A673 (cell line): ENCODE measurements at regions not wholly inside any gene's neighbourhood (a gene's known extent, or its start where the extent isn't known, plus 50 kb on each side); places are given as distances from the start of the nearest gene placed in this dataset.

ENCODE experiments used
- BruUV-seq: library from RNA; stranded (reverse); fragments of 400-500 nt; replicated peaks from 2 replicates; lab custom pipeline; 2021; lab: Mats Ljungman, UMichigan
- CTCF ChIA-PET: fragments of 300-600 bp; sonication (Branson Sonifier 250); formaldehyde crosslinking; loops from one replicate; lab custom pipeline; 2022; ENCODE audit warnings: antibody characterized with exemption; lab: Charles Lee
- POLR2A ChIA-PET: fragments of 300-600 bp; sonication (Branson Sonifier 250); formaldehyde crosslinking; loops from one replicate; lab custom pipeline; 2022; ENCODE audit warnings: antibody characterized with exemption; ENCODE audit not compliant: low non-redundant PET; lab: Charles Lee
- DNase-seq: peaks from one replicate; pipeline ENCODE4 v3.0.0-alpha.2; 2015; ENCODE audit warnings: low spot score
- H3K27ac ChIP-seq: fragments of 200-600 bp; sonication (generic); 2 replicates; pipeline ENCODE4 v1.5.1; 2016; ENCODE audit warnings: mixed run types, low read depth, mild to moderate bottlenecking, mixed read lengths, antibody characterized with exemption, low read length; ENCODE audit not compliant: poor library complexity, severe bottlenecking
- H3K27me3 ChIP-seq: fragments of 200-600 bp; sonication (generic); replicated peaks from 2 replicates; pipeline ENCODE4 v1.6.1; 2017; ENCODE audit warnings: mixed run types, low read depth, mild to moderate bottlenecking, mixed read lengths, antibody characterized with exemption, low read length; ENCODE audit not compliant: insufficient read depth, poor library complexity
- H3K36me3 ChIP-seq: fragments of 200-600 bp; sonication (generic); 2 replicates; pipeline ENCODE4 v1.6.1; 2016; ENCODE audit warnings: mixed run types, mild to moderate bottlenecking, mixed read lengths, antibody characterized with exemption, low read length; ENCODE audit not compliant: insufficient read depth, poor library complexity, severe bottlenecking
- H3K4me1 ChIP-seq: fragments of 200-600 bp; sonication (generic); 2 replicates; pipeline ENCODE4 v1.6.1; 2017; ENCODE audit warnings: mixed run types, mild to moderate bottlenecking, mixed read lengths, antibody characterized with exemption, low read length; ENCODE audit not compliant: insufficient read depth, poor library complexity, severe bottlenecking
- H3K4me3 ChIP-seq: fragments of 200-600 bp; sonication (generic); 2 replicates; pipeline ENCODE4 v1.5.1; 2016; ENCODE audit warnings: low read depth, mixed run types, mild to moderate bottlenecking, mixed read lengths, low read length; ENCODE audit not compliant: poor library complexity, severe bottlenecking
- H3K9me3 ChIP-seq: fragments of 200-600 bp; sonication (generic); 2 replicates; pipeline ENCODE4 v1.6.1; 2016; ENCODE audit warnings: mixed run types, low read depth, mild to moderate bottlenecking, mixed read lengths, antibody characterized with exemption, low read length; ENCODE audit not compliant: poor library complexity, severe bottlenecking
- CTCF ChIP-seq: fragments of 300-800, 200-600 bp; sonication (generic); conservative IDR thresholded peaks from 2 replicates; pipeline ENCODE4 v1.5.1; 2017; ENCODE audit warnings: low read depth, mild to moderate bottlenecking, antibody characterized with exemption, low read length, moderate library complexity, mixed read lengths
- EZH2 ChIP-seq: fragments of 200-600 bp; sonication (generic); IDR thresholded peaks from 2 replicates; pipeline ENCODE4 v1.6.1; 2017; ENCODE audit warnings: borderline replicate concordance, low read depth, mild to moderate bottlenecking, mixed read lengths, antibody characterized with exemption, low read length; ENCODE audit not compliant: poor library complexity, severe bottlenecking
- intact Hi-C: fragments of 100-400 bp; cut with micrococcal nuclease; formaldehyde crosslinking; loops from one replicate; pipeline ENCODE4 v1.10.0; 2022; ENCODE audit not compliant: unreplicated experiment

GRCh38 chr5:157917491-157917890 is 58.5 kb upstream of the CLINT1 start:
- no TSS peak for BruUV-seq
- peak overlapping the region; percentile 37 for H3K27ac ChIP-seq
- intact Hi-C loops: no loop called here
- CTCF ChIA-PET: no interaction called here
- no peaks in the 10 kb centered on the region for H3K9me3 ChIP-seq
- no peak for DNase-seq
- H3K4me1 ChIP-seq: peaks cover 41% of the 10 kb centered on the region
- no peak overlapping the region for H3K4me3 ChIP-seq
- TF ChIP-seq EZH2 (no peak), CTCF (no peak)
- H3K36me3 ChIP-seq: no peaks in the 10 kb centered on the region
- POLR2A ChIA-PET: no interaction called here
- H3K27me3 ChIP-seq: no peaks in the 10 kb centered on the region

GRCh38 chr5:157915638-157916037 is 56.7 kb upstream of the CLINT1 start:
- no peak overlapping the region for H3K27ac ChIP-seq
- ChIA-PET POLR2A (no interaction called here), CTCF (no interaction called here)
- H3K9me3 ChIP-seq: no peaks in the 10 kb centered on the region
- BruUV-seq: no TSS peak
- H3K27me3 ChIP-seq: no peaks in the 10 kb centered on the region
- H3K36me3 ChIP-seq: no peaks in the 10 kb centered on the region
- no peak for DNase-seq
- no peak for TF ChIP-seq EZH2
- TF ChIP-seq CTCF: no peak
- H3K4me1 ChIP-seq: peaks cover 31% of the 10 kb centered on the region
- no peak overlapping the region for H3K4me3 ChIP-seq
- intact Hi-C loops: no loop called here

- Histone ChIP-seq H3K36me3 (no peaks in the 10 kb centered on the region), H3K27me3 (no peaks in the 10 kb centered on the region), H3K4me3 (no peak overlapping the region), H3K4me1 (peaks cover 20% of the 10 kb centered on the region), H3K27ac (no peak overlapping the region), H3K9me3 (no peaks in the 10 kb centered on the region)
- no peak for DNase-seq
- ChIA-PET POLR2A (no interaction called here), CTCF (no interaction called here)
- BruUV-seq: no TSS peak
- TF ChIP-seq CTCF (no peak), EZH2 (no peak)
- intact Hi-C loops: no loop called here
These were observed 55.3 kb upstream of the CLINT1 start for GRCh38 chr5:157914151-157914788.
